CD14-positive monocyte (primary cell): ENCODE measurements at regions not wholly inside any gene's neighbourhood (a gene's known extent, or its start where the extent isn't known, plus 50 kb on each side); places are given as distances from the start of the nearest gene placed in this dataset.

Experiments
- DNase-seq, 3 donors: peaks; one replicate each; pipeline ENCODE4 v3.0.0-alpha.2; 2011 to 2022
- H2AFZ ChIP-seq: 2 replicates; pipeline ENCODE4 v1.6.0; 2012; ENCODE audit warnings: mild to moderate bottlenecking, low read depth, low read length, inconsistent platforms; ENCODE audit not compliant: insufficient read depth, poor library complexity, severe bottlenecking
- H3K27ac ChIP-seq, 2 donors: 1 replicate in 1 of 2; 2 replicates in 1 of 2; pipeline ENCODE4 v1.5.1; 2012 to 2013; ENCODE audit warnings: low read length in 2 of 2, control low read depth in 1 of 2, inconsistent platforms in 1 of 2, low read depth in 1 of 2, mild to moderate bottlenecking in 1 of 2
- H3K27me3 ChIP-seq, 2 donors: one replicate each; pipeline versions ENCODE4 v1.6.0 to v1.6.1; 2011 to 2013; ENCODE audit warnings: low read length in 2 of 2; ENCODE audit not compliant: control insufficient read depth in 2 of 2, insufficient read depth in 2 of 2
- H3K36me3 ChIP-seq, 2 donors: replicated peaks in 1 of 2; 1 replicate in 1 of 2; 2 replicates in 1 of 2; pipeline versions ENCODE4 v1.5.1 to v1.6.1; 2012 to 2013; ENCODE audit warnings: low read length in 2 of 2, control low read depth in 1 of 2, inconsistent platforms in 1 of 2, mild to moderate bottlenecking in 1 of 2; ENCODE audit not compliant: insufficient read depth in 2 of 2, control insufficient read depth in 1 of 2
- H3K4me1 ChIP-seq, 2 donors: 1 replicate in 1 of 2; 2 replicates in 1 of 2; pipeline versions ENCODE4 v1.5.1 to v1.6.1; 2012 to 2013; ENCODE audit warnings: low read length in 2 of 2, control low read depth in 1 of 2, inconsistent platforms in 1 of 2, mild to moderate bottlenecking in 1 of 2, moderate library complexity in 1 of 2; ENCODE audit not compliant: insufficient read depth in 2 of 2, control insufficient read depth in 1 of 2
- H3K4me2 ChIP-seq: replicated peaks from 2 replicates; pipeline ENCODE3; 2012; ENCODE audit warnings: low read length, moderate library complexity, mild to moderate bottlenecking; ENCODE audit not compliant: poor library complexity, severe bottlenecking; ENCODE audit errors: extremely low read depth
- H3K4me3 ChIP-seq, 3 experiments: fragments of 200-600 bp in 1 of 3; sonication (generic) in 1 of 3; replicated peaks in 1 of 3; 1 replicate in 2 of 3; 2 replicates in 1 of 3; pipeline ENCODE4 v1.5.1; 2011 to 2013; ENCODE audit warnings: low read length in 3 of 3, mild to moderate bottlenecking in 3 of 3, control low read depth in 2 of 3, low read depth in 2 of 3, inconsistent platforms in 1 of 3, moderate library complexity in 1 of 3
- H3K79me2 ChIP-seq: 2 replicates; pipeline ENCODE4 v1.6.0; 2012; ENCODE audit warnings: mild to moderate bottlenecking, control low read depth, inconsistent platforms, low read length, moderate library complexity; ENCODE audit not compliant: insufficient read depth
- H3K9ac ChIP-seq: 2 replicates; pipeline ENCODE4 v1.6.0; 2017; ENCODE audit warnings: low read length, mild to moderate bottlenecking; ENCODE audit not compliant: insufficient read depth, poor library complexity, severe bottlenecking
- H3K9me3 ChIP-seq, 2 donors: replicated peaks in 1 of 2; 1 replicate in 1 of 2; 2 replicates in 1 of 2; pipeline versions ENCODE4 v1.5.1 to v1.6.1; 2012 to 2013; ENCODE audit warnings: low read length in 2 of 2, control low read depth in 1 of 2; ENCODE audit not compliant: control insufficient read depth in 1 of 2, insufficient read depth in 1 of 2
- H4K20me1 ChIP-seq: 2 replicates; pipeline ENCODE4 v1.6.0; 2012; ENCODE audit warnings: mild to moderate bottlenecking, low read length, control low read depth, moderate library complexity; ENCODE audit not compliant: insufficient read depth
- H3K27ac Mint-ChIP-seq, 7 donors: one replicate each; pipeline ENCODE4 v1.8.0; 2020; ENCODE audit warnings: mild to moderate bottlenecking in 7 of 7, mixed read lengths in 7 of 7, moderate library complexity in 6 of 7, inconsistent platforms in 2 of 7
- H3K27me3 Mint-ChIP-seq, 3 donors: one replicate each; pipeline ENCODE4 v1.8.0; 2021 to 2022; ENCODE audit warnings: low read depth in 3 of 3, mild to moderate bottlenecking in 3 of 3, mixed read lengths in 3 of 3, moderate library complexity in 3 of 3, inconsistent platforms in 1 of 3
- H3K36me3 Mint-ChIP-seq, 2 donors: one replicate each; pipeline ENCODE4 v1.8.0; 2020; ENCODE audit warnings: mixed read lengths in 2 of 2, inconsistent platforms in 1 of 2, mild to moderate bottlenecking in 1 of 2
- H3K4me1 Mint-ChIP-seq: one replicate; pipeline ENCODE4 v1.8.0; 2020; ENCODE audit warnings: mild to moderate bottlenecking, mixed read lengths
- H3K4me3 Mint-ChIP-seq, 2 donors: one replicate each; pipeline ENCODE4 v1.8.0; 2020; ENCODE audit warnings: mild to moderate bottlenecking in 2 of 2, mixed read lengths in 2 of 2, moderate library complexity in 1 of 2
- H3K9me3 Mint-ChIP-seq, 7 donors: one replicate each; pipeline ENCODE4 v1.8.0; 2020 to 2022; ENCODE audit warnings: mixed read lengths in 7 of 7, mild to moderate bottlenecking in 6 of 7, moderate library complexity in 6 of 7, inconsistent platforms in 2 of 7
- WGBS: methylation state at CpG from one replicate; pipeline ENCODE4 v1.1.5; 2013; ENCODE audit warnings: missing lambda C conversion rate; ENCODE audit not compliant: insufficient coverage; 5-methylcytosine and 5-hydroxymethylcytosine counted together
- intact Hi-C, 2 donors: fragments of 100-400 bp; cut with micrococcal nuclease; formaldehyde crosslinking; loops; one replicate each; pipeline versions ENCODE4 v1.15.0 to v1.15.1; 2023
- TF ChIP-seq, protein P1 (sequence below): fragments of 200-600 bp; IDR thresholded peaks from one replicate; pipeline ENCODE4 v1.8.0; 2022; ENCODE audit warnings: antibody characterized with exemption, mild to moderate bottlenecking

DNA sequence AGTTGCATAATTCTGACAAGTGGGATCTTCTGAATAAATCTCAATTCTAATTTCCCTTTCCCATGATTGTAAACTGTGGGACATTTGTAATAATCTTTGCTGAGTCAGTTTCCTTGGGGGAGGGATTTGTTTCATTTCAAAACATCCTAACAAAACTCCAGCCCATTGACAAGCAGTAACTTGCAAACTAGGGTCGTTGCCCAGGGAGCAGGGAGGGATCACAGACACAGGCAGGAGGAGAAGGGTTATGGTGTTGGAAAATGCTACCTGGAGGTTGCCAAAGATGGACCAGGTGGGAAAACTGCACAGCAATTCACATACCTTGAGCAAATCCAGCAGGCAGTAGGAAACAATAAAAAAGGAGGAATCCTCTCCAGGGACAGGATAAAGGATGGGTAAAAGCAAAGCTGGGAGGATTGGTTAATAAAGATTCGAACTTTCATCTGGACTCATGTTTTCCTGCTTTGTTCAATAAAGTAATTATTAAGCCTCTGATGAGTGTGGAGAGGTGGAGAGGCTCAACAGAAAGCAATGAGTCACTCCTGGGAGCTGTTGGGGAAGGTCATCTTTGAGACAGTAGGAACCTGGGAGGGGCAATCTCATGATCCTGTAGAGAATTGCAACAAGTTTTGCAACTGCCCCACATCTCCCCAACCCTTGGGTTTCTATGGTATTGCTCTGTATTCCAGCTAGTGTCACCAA is 87.3 kb upstream of the AKIRIN2 start:
- intact Hi-C loops = no loop called here

DNA sequence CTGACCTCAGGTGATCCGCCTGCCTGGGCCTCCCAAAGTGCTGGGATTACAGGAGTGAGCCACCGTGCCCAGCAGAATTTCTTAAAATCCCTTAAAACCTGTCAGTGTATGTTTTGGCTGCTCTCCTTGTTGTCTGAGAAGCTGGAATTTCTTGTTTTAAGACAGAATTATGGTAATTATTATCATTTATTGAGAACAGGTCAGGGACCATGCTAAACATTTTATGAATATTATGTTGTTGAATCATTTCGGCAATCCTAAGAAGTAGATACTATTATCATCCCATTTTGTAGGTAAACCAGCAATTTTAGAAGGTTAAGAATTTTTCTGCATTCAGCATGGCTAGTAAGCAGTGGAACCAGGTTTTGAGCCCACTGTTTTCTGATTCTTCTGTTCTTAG is 86.1 kb upstream of the AKIRIN2 start:
- no CpG with 5 or more reads among the region's 3 CpGs for WGBS
- Histone ChIP-seq H3K79me2 (no peaks in the 10 kb centered on the region), H2AFZ (no peak overlapping the region), H3K27me3 (no peaks in the 10 kb centered on the region), H3K4me3 (no peak overlapping the region), H3K4me1 (peaks cover 32 to 35% of the 10 kb centered on the region in 2 donors), H3K9ac (no peak overlapping the region), H3K4me2 (no peak overlapping the region), H4K20me1 (no peaks in the 10 kb centered on the region), H3K27ac (peak overlapping the region in 1 of 2 donors; percentile 89), H3K9me3 (no peaks in the 10 kb centered on the region), H3K36me3 (no peaks in the 10 kb centered on the region)
- no peak for DNase-seq
- Mint-ChIP-seq H3K36me3 (no peaks in the 10 kb centered on the region), H3K9me3 (peaks cover 0 to 2% (median 0%) of the 10 kb centered on the region in 7 donors), H3K4me3 (no peak overlapping the region), H3K27ac (peak overlapping the region in 4 of 7 donors; percentile 99 to 100 (median 99)), H3K4me1 (peaks cover 30% of the 10 kb centered on the region), H3K27me3 (no peaks in the 10 kb centered on the region)
- intact Hi-C loops = no loop called here
- TF ChIP-seq, protein P1, sequence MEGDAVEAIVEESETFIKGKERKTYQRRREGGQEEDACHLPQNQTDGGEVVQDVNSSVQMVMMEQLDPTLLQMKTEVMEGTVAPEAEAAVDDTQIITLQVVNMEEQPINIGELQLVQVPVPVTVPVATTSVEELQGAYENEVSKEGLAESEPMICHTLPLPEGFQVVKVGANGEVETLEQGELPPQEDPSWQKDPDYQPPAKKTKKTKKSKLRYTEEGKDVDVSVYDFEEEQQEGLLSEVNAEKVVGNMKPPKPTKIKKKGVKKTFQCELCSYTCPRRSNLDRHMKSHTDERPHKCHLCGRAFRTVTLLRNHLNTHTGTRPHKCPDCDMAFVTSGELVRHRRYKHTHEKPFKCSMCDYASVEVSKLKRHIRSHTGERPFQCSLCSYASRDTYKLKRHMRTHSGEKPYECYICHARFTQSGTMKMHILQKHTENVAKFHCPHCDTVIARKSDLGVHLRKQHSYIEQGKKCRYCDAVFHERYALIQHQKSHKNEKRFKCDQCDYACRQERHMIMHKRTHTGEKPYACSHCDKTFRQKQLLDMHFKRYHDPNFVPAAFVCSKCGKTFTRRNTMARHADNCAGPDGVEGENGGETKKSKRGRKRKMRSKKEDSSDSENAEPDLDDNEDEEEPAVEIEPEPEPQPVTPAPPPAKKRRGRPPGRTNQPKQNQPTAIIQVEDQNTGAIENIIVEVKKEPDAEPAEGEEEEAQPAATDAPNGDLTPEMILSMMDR = no peak

More for the DNA sequence above, 87.3 kb upstream of the AKIRIN2 start:
- peak overlapping the region; percentile 96 to 100 (median 99) for H3K27ac Mint-ChIP-seq
- TF ChIP-seq, protein P1 = no peak
- no peaks in the 10 kb centered on the region for H3K9me3 Mint-ChIP-seq
- WGBS = 57% methylated on average over 1 of the region's 2 CpGs
- H3K27ac ChIP-seq = peak overlapping the region; percentile 89 to 91
- no peaks in the 10 kb centered on the region for H3K9me3 ChIP-seq
- H3K4me1 Mint-ChIP-seq = peaks cover 30% of the 10 kb centered on the region
- H3K4me3 Mint-ChIP-seq = peak overlapping the region; percentile 61 to 85
- no peaks in the 10 kb centered on the region for H3K36me3 ChIP-seq
- DNase-seq = peak; percentile 88 to 96 (median 94)
- H4K20me1 ChIP-seq = no peaks in the 10 kb centered on the region
- peak overlapping the region; percentile 77 for H3K4me2 ChIP-seq
- H3K36me3 Mint-ChIP-seq = no peaks in the 10 kb centered on the region
- peak overlapping the region; percentile 49 for H3K9ac ChIP-seq
- H3K27me3 ChIP-seq = no peaks in the 10 kb centered on the region
- H3K79me2 ChIP-seq = no peaks in the 10 kb centered on the region
- H2AFZ ChIP-seq = no peak overlapping the region
- peak overlapping the region in 2 of 3 experiments; percentile 48 to 69 for H3K4me3 ChIP-seq
- H3K27me3 Mint-ChIP-seq = no peaks in the 10 kb centered on the region
- H3K4me1 ChIP-seq = peaks cover 32 to 35% of the 10 kb centered on the region in 2 donors
